ENCODE measurements at regions not wholly inside any gene's neighbourhood (a gene's known extent, or its start where the extent isn't known, plus 50 kb on each side); places are given as distances from the start of the nearest gene placed in this dataset.

DNA sequence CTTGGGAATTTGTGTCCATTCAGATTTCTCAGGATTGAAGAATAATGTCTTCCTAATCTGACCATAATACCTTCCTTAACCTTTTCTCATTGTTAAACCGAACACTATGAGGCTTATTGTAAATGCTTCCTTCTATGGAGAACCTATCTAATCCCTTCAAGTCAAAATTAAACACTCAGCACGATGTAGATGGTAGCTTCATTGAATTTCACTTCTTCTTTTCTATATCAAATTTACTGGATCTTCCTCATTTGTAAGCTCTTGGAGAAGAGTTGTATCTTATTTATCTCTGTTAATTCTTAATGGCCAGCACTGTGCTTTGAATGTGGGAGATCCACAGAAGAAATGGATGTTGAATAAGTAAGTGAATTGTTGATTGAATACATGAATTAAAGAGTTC is 109.0 kb upstream of the RAPGEF2 start:
- H3K4me1 ChIP-seq (ENCODE audit: control insufficient read depth in 1 of 2, insufficient read depth in 1 of 2, low read depth in 1 of 2, low read length in 1 of 2): no peaks in the 10 kb centered on the region
- no peaks in the 10 kb centered on the region for H3K9me3 ChIP-seq
- no peak overlapping the region for H3K4me3 ChIP-seq (ENCODE audit: low read depth in 1 of 2, low read length in 1 of 2)
- H3K36me3 ChIP-seq: no peaks in the 10 kb centered on the region
- H3K27ac ChIP-seq: no peak overlapping the region
- H3K27me3 ChIP-seq: no peaks in the 10 kb centered on the region
- no peak for TF ChIP-seq CTCF (IDR thresholded peaks at IDR 0.05)

GRCh38 chr4:158995040-158995439 is 107.8 kb upstream of the RAPGEF2 start:
- no peaks in the 10 kb centered on the region for H3K36me3 ChIP-seq
- no peak overlapping the region for H3K4me3 ChIP-seq (ENCODE audit: low read depth in 1 of 2, low read length in 1 of 2)
- H3K9me3 ChIP-seq: no peaks in the 10 kb centered on the region
- H3K27me3 ChIP-seq: no peaks in the 10 kb centered on the region
- H3K4me1 ChIP-seq (ENCODE audit: control insufficient read depth in 1 of 2, insufficient read depth in 1 of 2, low read depth in 1 of 2, low read length in 1 of 2): no peaks in the 10 kb centered on the region
- TF ChIP-seq CTCF (IDR thresholded peaks at IDR 0.05): no peak
- H3K27ac ChIP-seq: no peak overlapping the region

- Histone ChIP-seq H3K4me1 (ENCODE audit: control insufficient read depth in 1 of 2, insufficient read depth in 1 of 2, low read depth in 1 of 2, low read length in 1 of 2) (no peaks in the 10 kb centered on the region), H3K9me3 (no peaks in the 10 kb centered on the region), H3K36me3 (no peaks in the 10 kb centered on the region), H3K27ac (no peak overlapping the region), H3K27me3 (no peaks in the 10 kb centered on the region), H3K4me3 (ENCODE audit: low read depth in 1 of 2, low read length in 1 of 2) (no peak overlapping the region)
- no peak for TF ChIP-seq CTCF (IDR thresholded peaks at IDR 0.05)
Measured at GRCh38 chr4:158995965-158996364, 106.9 kb upstream of the RAPGEF2 start.

GRCh38 chr4:158996669-158997074 is 106.2 kb upstream of the RAPGEF2 start:
- Histone ChIP-seq H3K9me3 (no peaks in the 10 kb centered on the region), H3K4me3 (ENCODE audit: low read depth in 1 of 2, low read length in 1 of 2) (no peak overlapping the region), H3K27me3 (no peaks in the 10 kb centered on the region), H3K36me3 (no peaks in the 10 kb centered on the region), H3K4me1 (ENCODE audit: control insufficient read depth in 1 of 2, insufficient read depth in 1 of 2, low read depth in 1 of 2, low read length in 1 of 2) (no peaks in the 10 kb centered on the region), H3K27ac (no peak overlapping the region)
- no peak for TF ChIP-seq CTCF (IDR thresholded peaks at IDR 0.05)

DNA sequence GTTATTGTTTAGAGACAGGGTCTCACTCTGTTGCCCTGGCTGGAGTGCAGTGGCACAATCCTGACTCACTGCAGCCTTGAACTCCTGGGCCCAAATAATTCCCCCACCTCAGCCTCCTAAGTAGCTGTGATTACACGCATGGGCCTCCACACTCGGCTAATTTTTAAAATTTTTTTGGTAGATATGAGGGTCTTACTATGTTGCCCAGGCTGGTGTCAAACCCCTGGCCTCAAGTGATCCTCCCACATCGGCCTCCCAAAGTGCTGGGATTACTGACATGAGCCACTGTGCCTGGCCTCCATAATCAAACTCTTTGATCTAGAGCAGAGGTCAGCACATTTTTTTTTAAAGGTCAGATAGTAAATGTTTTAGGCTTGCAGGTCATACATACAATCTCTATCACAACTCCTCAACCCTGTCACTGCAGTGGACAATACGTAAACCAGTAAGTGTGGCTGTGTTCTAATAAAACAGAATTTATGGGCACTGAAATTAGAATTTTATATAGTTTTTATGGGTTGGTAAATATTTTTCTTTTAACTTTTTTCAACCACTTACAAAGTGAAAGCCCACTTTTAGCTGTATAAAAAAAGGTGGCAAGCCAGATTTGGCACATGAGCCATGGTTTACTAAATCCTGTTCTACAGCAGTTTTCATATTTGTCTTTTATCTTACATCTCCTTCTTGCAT is 105.1 kb upstream of the RAPGEF2 start:
- Histone ChIP-seq H3K4me3 (ENCODE audit: low read depth in 1 of 2, low read length in 1 of 2) (no peak overlapping the region), H3K27ac (no peak overlapping the region), H3K36me3 (no peaks in the 10 kb centered on the region), H3K4me1 (ENCODE audit: control insufficient read depth in 1 of 2, insufficient read depth in 1 of 2, low read depth in 1 of 2, low read length in 1 of 2) (no peaks in the 10 kb centered on the region), H3K9me3 (no peaks in the 10 kb centered on the region), H3K27me3 (no peaks in the 10 kb centered on the region)
- TF ChIP-seq CTCF (IDR thresholded peaks at IDR 0.05): no peak

All from neutrophil (primary cell).